22Rv1 (cell line): ENCODE measurements at regions not wholly inside any gene's neighbourhood (a gene's known extent, or its start where the extent isn't known, plus 50 kb on each side); places are given as distances from the start of the nearest gene placed in this dataset.
"Not testable (repeated sequence)": the region's sequence is repeated elsewhere in the genome, so short reads cannot be mapped to it uniquely, and the experiment has no call there.

ENCODE experiments used
- H3K27ac ChIP-seq: fragments of 450-650 bp; 2 replicates; pipeline ENCODE4 v1.5.1; 2017
- CTCF ChIP-seq: fragments of 450-650 bp; IDR thresholded peaks from 2 replicates; pipeline ENCODE4 v1.5.1; 2017; ENCODE audit warnings: mild to moderate bottlenecking
- ZFX ChIP-seq: fragments of 450-650 bp; IDR thresholded peaks from 2 replicates; pipeline ENCODE4 v1.6.1; 2017; ENCODE audit warnings: antibody characterized with exemption, borderline replicate concordance

- TF ChIP-seq ZFX: no peak
- no peak for TF ChIP-seq CTCF
- H3K27ac ChIP-seq: no peak overlapping the region
Observed at GRCh38 chr4:25505637-25505991, 128.6 kb downstream of the ANAPC4 start.

GRCh38 chr4:25506032-25506571, 129.0 kb downstream of the ANAPC4 start:
- TF ChIP-seq ZFX (no peak), CTCF (no peak)

GRCh38 chr4:25509646-25510045, 132.6 kb downstream of the ANAPC4 start:
- H3K27ac ChIP-seq: no peak overlapping the region
- TF ChIP-seq CTCF: no peak
- no peak for TF ChIP-seq ZFX

More at GRCh38 chr4:25506032-25506571, 129.0 kb downstream of the ANAPC4 start:
- H3K27ac ChIP-seq: no peak overlapping the region

GRCh38 chr4:25511823-25512222, 134.8 kb downstream of the ANAPC4 start:
- not testable (repeated sequence) for H3K27ac ChIP-seq

- no peak overlapping the region for H3K27ac ChIP-seq
- TF ChIP-seq ZFX (no peak), CTCF (no peak)
Observed at GRCh38 chr4:25513814-25514213, 136.8 kb downstream of the ANAPC4 start.

GRCh38 chr4:25523405-25523804, 132.2 kb upstream of the SLC34A2 start:
- no peak overlapping the region for H3K27ac ChIP-seq
- no peak for TF ChIP-seq CTCF
- no peak for TF ChIP-seq ZFX

- TF ChIP-seq ZFX (no peak), CTCF (no peak)
- H3K27ac ChIP-seq: no peak overlapping the region
Observed at GRCh38 chr4:25524663-25525062, 131.0 kb upstream of the SLC34A2 start.

- TF ChIP-seq CTCF (no peak), ZFX (no peak)
- H3K27ac ChIP-seq: no peak overlapping the region
Observed at GRCh38 chr4:25525896-25526295, 129.8 kb upstream of the SLC34A2 start.
